ENCODE measurements at regions not wholly inside any gene's neighbourhood (a gene's known extent, or its start where the extent isn't known, plus 50 kb on each side); places are given as distances from the start of the nearest gene placed in this dataset.

DNA sequence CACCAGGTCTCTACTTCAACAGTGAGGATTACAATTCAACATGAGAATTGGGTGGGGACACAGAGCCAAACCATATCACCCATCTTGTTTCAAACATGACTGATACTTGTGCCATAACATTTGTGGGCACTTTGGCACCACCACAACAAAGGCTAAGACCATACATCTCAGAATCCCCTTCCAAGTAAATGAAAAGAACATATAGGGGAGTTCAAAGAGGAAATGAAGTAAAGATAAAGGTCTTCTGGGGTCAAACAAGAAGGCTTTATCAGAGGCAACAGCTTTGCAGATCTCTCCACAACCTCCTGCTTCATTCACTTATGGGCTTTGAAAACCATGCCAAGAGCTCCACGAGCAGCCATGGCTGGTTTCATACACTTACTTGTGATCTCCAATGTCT, 122.7 kb downstream of the ANKRD50 start:
- TF ChIP-seq, protein P1, sequence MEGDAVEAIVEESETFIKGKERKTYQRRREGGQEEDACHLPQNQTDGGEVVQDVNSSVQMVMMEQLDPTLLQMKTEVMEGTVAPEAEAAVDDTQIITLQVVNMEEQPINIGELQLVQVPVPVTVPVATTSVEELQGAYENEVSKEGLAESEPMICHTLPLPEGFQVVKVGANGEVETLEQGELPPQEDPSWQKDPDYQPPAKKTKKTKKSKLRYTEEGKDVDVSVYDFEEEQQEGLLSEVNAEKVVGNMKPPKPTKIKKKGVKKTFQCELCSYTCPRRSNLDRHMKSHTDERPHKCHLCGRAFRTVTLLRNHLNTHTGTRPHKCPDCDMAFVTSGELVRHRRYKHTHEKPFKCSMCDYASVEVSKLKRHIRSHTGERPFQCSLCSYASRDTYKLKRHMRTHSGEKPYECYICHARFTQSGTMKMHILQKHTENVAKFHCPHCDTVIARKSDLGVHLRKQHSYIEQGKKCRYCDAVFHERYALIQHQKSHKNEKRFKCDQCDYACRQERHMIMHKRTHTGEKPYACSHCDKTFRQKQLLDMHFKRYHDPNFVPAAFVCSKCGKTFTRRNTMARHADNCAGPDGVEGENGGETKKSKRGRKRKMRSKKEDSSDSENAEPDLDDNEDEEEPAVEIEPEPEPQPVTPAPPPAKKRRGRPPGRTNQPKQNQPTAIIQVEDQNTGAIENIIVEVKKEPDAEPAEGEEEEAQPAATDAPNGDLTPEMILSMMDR (conservative IDR thresholded peaks at IDR 0.05; ENCODE audit: low read depth, low read length), result no peak
- no peak for DNase-seq (ENCODE audit: low read depth)
- no peak overlapping the region for H3K4me3 ChIP-seq (ENCODE audit: low read depth, low read length)

DNA sequence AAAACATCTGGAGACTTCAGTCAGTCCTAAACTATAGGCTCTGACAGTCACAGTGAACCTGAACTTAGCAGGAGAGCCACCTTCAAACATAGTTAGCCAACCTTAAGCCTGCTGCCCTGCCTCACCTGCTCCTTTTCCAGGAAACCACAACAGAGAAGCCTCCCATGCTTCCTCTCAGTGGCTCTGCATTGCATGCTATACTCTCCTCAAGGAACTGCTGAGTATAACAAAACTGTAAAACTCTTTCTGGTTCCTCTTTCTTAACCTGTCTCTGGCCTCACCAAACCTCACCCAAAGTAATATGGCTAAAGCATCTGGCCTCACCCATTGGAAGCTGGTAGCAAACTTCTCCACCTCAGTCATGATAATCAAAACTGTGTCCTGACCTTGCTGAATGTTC, 122.1 kb downstream of the ANKRD50 start:
- DNase-seq (ENCODE audit: low read depth), result no peak
- TF ChIP-seq, protein P1 (conservative IDR thresholded peaks at IDR 0.05; ENCODE audit: low read depth, low read length), result no peak

DNA sequence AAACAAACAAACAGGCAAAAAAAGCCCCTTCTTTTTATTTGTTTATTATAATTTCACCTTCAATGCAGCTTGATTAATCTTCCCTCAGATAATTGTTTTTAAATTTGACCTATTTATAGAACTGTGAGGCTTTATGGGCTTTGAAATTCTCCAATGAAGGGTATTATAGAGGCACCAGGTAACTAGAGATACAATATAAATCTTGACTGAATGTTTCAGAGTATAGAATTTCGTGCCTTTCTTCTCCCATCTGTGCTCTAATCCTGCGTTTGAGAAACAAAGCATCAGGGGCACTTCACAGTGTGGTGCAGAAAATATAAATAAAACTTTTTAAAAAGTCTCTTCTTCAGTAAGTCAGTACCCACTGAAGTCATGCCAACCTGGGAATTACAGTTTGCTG, 120.9 kb downstream of the ANKRD50 start:
- TF ChIP-seq, protein P1 (conservative IDR thresholded peaks at IDR 0.05; ENCODE audit: low read depth, low read length), result no peak
- no peak overlapping the region for H3K4me3 ChIP-seq (ENCODE audit: low read depth, low read length)
- DNase-seq (ENCODE audit: low read depth), result no peak

More for the DNA sequence above, 122.1 kb downstream of the ANKRD50 start:
- no peak overlapping the region for H3K4me3 ChIP-seq (ENCODE audit: low read depth, low read length)

DNA sequence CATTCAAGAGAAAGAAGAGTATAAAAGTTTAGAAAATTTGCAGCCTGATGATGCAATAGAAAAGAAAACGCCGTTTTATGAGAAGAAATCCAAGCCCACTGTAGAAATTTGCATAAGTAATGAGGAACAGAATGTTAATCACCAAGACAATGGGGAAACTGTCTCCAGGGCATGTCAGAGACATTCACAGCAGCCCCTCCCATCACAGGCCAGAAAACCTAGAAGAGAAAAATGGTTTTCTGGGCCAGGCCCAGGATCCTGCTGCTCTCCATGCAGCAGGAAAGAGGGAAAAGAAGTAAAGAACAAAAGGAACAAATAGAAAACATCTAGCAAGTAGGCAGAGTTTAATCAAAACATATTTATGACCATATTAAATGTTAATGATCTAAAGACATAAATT, 119.0 kb downstream of the ANKRD50 start:
- DNase-seq (ENCODE audit: low read depth), result no peak
- H3K4me3 ChIP-seq (ENCODE audit: low read depth, low read length), result no peak overlapping the region
- TF ChIP-seq, protein P1 (conservative IDR thresholded peaks at IDR 0.05; ENCODE audit: low read depth, low read length), result no peak

DNA sequence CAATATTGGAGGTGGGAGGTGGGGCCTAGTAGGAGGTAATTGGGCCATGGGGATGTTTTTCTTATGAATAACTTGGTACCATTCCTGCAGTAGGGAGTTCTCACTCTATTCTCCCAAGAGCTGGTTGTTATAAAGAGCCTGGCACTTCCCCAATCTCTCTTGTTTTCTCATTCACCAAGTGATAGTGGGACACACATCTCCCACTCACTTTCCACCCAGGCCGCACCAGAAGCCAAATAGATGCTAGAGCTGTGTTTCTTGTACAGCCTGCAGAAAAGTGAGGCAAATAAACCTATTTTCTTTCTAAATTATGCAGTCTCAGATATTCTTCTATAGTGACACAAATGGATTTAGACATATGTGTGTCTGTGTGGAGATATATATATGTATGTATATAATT, 117.6 kb downstream of the ANKRD50 start:
- TF ChIP-seq, protein P1 (conservative IDR thresholded peaks at IDR 0.05; ENCODE audit: low read depth, low read length), result no peak

DNA sequence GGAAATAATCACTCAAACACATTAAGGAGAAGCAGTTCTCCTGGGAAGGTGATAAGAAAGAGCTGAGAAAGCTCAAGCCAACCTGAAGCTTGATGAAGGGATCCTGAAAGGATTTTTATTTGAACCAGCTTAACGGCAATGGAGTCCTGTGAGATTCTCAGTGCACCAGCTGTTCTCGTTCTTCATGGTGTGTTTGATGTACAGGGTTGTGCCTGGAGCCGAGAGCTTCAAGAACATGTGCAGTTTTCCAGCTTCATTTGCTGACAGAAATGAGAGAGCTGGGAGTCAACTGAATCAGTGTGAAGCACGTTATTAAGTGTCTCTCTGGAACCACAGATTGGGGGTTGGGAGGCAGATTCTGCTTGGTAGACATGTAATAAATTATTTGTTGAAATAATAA, 115.7 kb downstream of the ANKRD50 start:
- no peak for DNase-seq (ENCODE audit: low read depth)
- TF ChIP-seq, protein P1 (conservative IDR thresholded peaks at IDR 0.05; ENCODE audit: low read depth, low read length), result no peak
- H3K4me3 ChIP-seq (ENCODE audit: low read depth, low read length), result no peak overlapping the region

More for the DNA sequence above, 117.6 kb downstream of the ANKRD50 start:
- no peak overlapping the region for H3K4me3 ChIP-seq (ENCODE audit: low read depth, low read length)
- DNase-seq (ENCODE audit: low read depth), result no peak

DNA sequence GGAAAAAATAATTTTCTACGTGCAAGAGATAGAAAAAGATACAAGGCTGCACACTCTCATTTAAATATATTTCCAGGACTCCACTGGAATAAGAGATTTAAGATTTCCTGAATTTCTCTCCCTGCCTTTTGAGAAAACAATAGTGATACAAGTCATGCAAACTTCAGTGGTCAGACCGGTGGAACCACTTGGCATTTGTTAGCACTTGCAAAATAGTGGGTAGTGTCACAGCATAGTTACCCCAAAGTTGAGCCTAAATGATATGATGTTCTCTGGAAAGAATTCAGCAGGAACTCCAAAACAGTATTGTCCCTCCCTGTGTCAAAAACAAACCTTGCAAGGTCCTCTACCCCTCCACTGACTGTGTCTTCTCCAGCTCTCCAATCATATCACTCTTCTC, 102.3 kb downstream of the ANKRD50 start:
- DNase-seq (ENCODE audit: low read depth), result no peak
- TF ChIP-seq, protein P1 (conservative IDR thresholded peaks at IDR 0.05; ENCODE audit: low read depth, low read length), result no peak
- no peak overlapping the region for H3K4me3 ChIP-seq (ENCODE audit: low read depth, low read length)

Data from epithelial cell of proximal tubule (primary cell).